Thoracic aorta (tissue), 2 donors: ENCODE measurements at regions not wholly inside any gene's neighbourhood (a gene's known extent, or its start where the extent isn't known, plus 50 kb on each side); places are given as distances from the start of the nearest gene placed in this dataset.

ENCODE experiments used
- ATAC-seq: fragments of 150-250 bp; one replicate; pipeline ENCODE4 v1.8.0; 2017; ENCODE audit warnings: low read depth; ENCODE audit not compliant: insufficient number of reproducible peaks, low FRiP score
- DNase-seq: peaks from one replicate; pipeline ENCODE4 v3.0.0-alpha.2; 2020; ENCODE audit warnings: low spot score
- H3K27ac ChIP-seq, 2 donors: fragments of 200-600 bp; sonication (generic); 1 replicate in 1 of 2; 2 replicates in 1 of 2; pipeline ENCODE4 v1.5.1; 2016; ENCODE audit warnings: mild to moderate bottlenecking in 2 of 2, moderate library complexity in 2 of 2
- H3K27me3 ChIP-seq: fragments of 200-600 bp; sonication (generic); replicated peaks from 2 replicates; pipeline ENCODE4 v1.6.0; 2016; ENCODE audit warnings: mild to moderate bottlenecking; ENCODE audit not compliant: insufficient read depth
- H3K36me3 ChIP-seq: fragments of 200-600 bp; sonication (generic); one replicate; pipeline ENCODE4 v1.5.1; 2016
- H3K4me1 ChIP-seq, 2 donors: fragments of 200-600 bp; sonication (generic); 1 replicate in 1 of 2; 2 replicates in 1 of 2; pipeline versions ENCODE4 v1.5.1 to v1.6.0; 2016; ENCODE audit warnings: low read depth in 2 of 2, mild to moderate bottlenecking in 1 of 2; ENCODE audit not compliant: control insufficient read depth in 1 of 2
- H3K4me3 ChIP-seq: fragments of 200-600 bp; sonication (generic); 2 replicates; pipeline ENCODE4 v1.5.1; 2016; ENCODE audit warnings: mild to moderate bottlenecking
- H3K9me3 ChIP-seq: fragments of 200-600 bp; sonication (generic); 2 replicates; pipeline ENCODE4 v1.5.1; 2016
- TF ChIP-seq, protein P1 (sequence below): fragments of 200-600 bp; sonication (generic); IDR thresholded peaks from one replicate; pipeline ENCODE4 v1.5.1; 2019; ENCODE audit warnings: antibody characterized with exemption

DNA sequence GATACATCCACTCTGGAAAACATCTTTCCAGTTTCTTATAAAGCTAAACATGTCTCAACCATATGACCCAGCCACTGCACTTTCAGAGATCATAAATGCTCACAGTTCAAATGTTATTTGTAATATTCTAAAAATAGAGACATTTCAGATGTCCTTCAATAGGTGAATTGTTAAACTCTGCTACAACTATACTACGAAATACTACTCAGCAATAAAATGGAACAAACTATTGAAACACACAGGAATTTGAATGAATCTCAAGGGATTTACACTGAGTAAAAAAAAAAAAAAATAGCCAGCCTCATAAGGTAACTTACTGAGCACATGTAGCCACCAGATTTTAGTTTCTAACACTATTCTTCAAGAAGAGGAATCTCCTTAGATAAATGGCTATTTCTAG lies 253.9 kb downstream of the PCDH18 start:
- no peak overlapping the region for H3K4me3 ChIP-seq
- peaks cover 17 to 24% of the 10 kb centered on the region in 2 donors for H3K4me1 ChIP-seq
- no peak overlapping the region for H3K27ac ChIP-seq
- TF ChIP-seq, protein P1, sequence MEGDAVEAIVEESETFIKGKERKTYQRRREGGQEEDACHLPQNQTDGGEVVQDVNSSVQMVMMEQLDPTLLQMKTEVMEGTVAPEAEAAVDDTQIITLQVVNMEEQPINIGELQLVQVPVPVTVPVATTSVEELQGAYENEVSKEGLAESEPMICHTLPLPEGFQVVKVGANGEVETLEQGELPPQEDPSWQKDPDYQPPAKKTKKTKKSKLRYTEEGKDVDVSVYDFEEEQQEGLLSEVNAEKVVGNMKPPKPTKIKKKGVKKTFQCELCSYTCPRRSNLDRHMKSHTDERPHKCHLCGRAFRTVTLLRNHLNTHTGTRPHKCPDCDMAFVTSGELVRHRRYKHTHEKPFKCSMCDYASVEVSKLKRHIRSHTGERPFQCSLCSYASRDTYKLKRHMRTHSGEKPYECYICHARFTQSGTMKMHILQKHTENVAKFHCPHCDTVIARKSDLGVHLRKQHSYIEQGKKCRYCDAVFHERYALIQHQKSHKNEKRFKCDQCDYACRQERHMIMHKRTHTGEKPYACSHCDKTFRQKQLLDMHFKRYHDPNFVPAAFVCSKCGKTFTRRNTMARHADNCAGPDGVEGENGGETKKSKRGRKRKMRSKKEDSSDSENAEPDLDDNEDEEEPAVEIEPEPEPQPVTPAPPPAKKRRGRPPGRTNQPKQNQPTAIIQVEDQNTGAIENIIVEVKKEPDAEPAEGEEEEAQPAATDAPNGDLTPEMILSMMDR, result no peak
- H3K36me3 ChIP-seq, result no peaks in the 10 kb centered on the region
- no peaks in the 10 kb centered on the region for H3K9me3 ChIP-seq
- no peaks in the 10 kb centered on the region for H3K27me3 ChIP-seq
- DNase-seq, result no peak
- ATAC-seq, result no peak

DNA sequence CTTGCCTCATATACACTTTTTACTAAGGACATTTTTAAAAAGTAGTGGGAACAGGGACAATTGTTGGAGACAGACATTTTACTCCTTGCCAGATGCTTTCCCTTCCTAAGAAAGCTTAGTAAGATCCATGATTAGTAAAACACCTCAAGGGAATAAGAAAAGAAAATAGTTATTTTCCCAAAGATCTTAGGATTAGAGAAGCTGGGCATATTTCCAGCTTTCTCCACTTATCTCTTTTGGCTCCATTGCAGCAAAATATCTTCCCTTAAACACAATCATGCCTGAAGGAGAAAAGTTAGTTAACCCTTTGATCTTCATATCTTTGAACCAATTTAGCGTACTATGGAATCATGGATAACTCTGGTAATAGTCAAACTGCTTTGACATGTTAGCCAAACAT lies 257.9 kb downstream of the PCDH18 start:
- H3K4me1 ChIP-seq, result peaks cover 17 to 24% of the 10 kb centered on the region in 2 donors
- TF ChIP-seq, protein P1, result no peak
- H3K27ac ChIP-seq, result peak overlapping the region; percentile 42 to 71
- H3K4me3 ChIP-seq, result peak overlapping the region; percentile 7
- no peak for ATAC-seq
- DNase-seq, result no peak
- no peaks in the 10 kb centered on the region for H3K36me3 ChIP-seq
- no peaks in the 10 kb centered on the region for H3K9me3 ChIP-seq
- no peaks in the 10 kb centered on the region for H3K27me3 ChIP-seq

DNA sequence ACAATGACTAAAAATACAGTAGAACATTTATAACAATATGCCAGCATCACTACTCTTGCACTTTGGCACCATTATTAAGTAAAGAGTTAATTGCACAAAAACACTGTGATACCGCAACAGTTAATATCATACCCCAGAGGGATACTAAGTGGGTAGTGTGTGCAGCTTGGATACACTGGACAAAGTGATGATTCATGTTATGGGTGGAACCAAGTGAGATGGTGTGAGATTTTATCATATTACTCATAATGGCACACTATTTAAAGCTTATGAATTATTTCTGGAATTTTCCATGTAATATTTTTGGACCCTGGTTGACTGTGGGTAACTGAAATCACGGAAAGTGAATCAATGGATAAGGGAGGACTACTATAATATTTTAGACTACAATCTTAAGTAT lies 265.3 kb downstream of the PCDH18 start:
- Histone ChIP-seq H3K36me3 (no peaks in the 10 kb centered on the region), H3K9me3 (no peaks in the 10 kb centered on the region), H3K4me3 (peak overlapping the region; percentile 26), H3K4me1 (peaks cover 10 to 20% of the 10 kb centered on the region in 2 donors), H3K27me3 (no peaks in the 10 kb centered on the region), H3K27ac (peak overlapping the region in 1 of 2 donors; percentile 59)
- TF ChIP-seq, protein P1, result no peak
- DNase-seq (no peak), ATAC-seq (peak; percentile 85)

DNA sequence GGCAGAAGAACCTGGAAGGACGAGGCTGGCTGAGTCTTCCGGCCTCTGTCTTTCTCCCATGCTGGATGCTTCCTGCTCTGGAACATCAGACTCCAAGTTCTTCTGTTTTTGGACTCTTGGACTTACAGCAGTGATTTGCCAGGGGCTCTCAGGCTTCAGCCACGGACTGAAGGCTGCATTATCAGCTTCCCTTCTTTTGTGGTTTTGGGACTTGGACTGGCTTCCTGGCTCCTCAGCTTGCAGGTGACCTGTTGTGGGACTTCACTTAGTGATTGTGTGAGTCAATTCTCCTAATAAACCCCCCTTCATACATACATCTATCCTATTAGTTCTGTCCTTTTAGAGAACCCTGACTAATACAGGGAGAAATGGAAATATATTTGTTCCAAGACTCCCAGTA lies 265.8 kb downstream of the PCDH18 start:
- TF ChIP-seq, protein P1, result no peak
- Histone ChIP-seq H3K27me3 (no peaks in the 10 kb centered on the region), H3K9me3 (no peaks in the 10 kb centered on the region), H3K4me1 (peaks cover 10 to 20% of the 10 kb centered on the region in 2 donors), H3K27ac (peak overlapping the region in 1 of 2 donors; percentile 23), H3K36me3 (no peaks in the 10 kb centered on the region), H3K4me3 (no peak overlapping the region)
- ATAC-seq, result no peak
- DNase-seq, result no peak

DNA sequence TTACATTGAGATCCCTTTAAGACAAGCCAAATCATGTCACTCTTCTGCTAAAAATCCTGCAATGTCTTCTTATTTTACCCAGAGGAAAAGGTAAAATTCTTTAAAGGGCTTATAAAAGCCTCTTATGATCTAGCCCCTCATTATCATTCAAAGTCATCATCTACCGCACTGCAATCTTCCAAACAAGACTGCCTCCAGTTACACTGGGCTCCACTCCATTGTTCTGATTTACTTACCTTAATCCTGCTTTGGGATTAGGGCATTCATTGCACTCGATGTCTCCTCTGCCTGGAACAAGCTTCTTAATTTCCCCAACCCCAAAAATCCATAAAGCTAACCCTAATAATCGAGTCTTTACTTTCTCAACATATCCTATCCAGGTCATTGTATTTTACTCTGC lies 269.1 kb downstream of the PCDH18 start:
- H3K9me3 ChIP-seq, result no peaks in the 10 kb centered on the region
- TF ChIP-seq, protein P1, result no peak
- DNase-seq (no peak), ATAC-seq (no peak)
- H3K4me1 ChIP-seq, result peaks cover 10 to 20% of the 10 kb centered on the region in 2 donors
- H3K36me3 ChIP-seq, result no peaks in the 10 kb centered on the region
- no peak overlapping the region for H3K27ac ChIP-seq
- H3K27me3 ChIP-seq, result no peaks in the 10 kb centered on the region
- no peak overlapping the region for H3K4me3 ChIP-seq
